WTC11 (cell line): ENCODE measurements at regions not wholly inside any gene's neighbourhood (a gene's known extent, or its start where the extent isn't known, plus 50 kb on each side); places are given as distances from the start of the nearest gene placed in this dataset.

Source experiments
- ATAC-seq: fragments of 200-7000 bp; cut with Tn5 transposase; 2 replicates; pipeline ENCODE4 v1.10.0; 2021; ENCODE audit warnings: mild to moderate bottlenecking, moderate library complexity
- CTCF ChIA-PET: fragments of 300-600 bp; sonication (Branson Sonifier 250); formaldehyde crosslinking; loops from one replicate; lab custom pipeline; 2021; ENCODE audit warnings: antibody characterized with exemption; lab: Charles Lee
- POLR2A ChIA-PET: fragments of 350-600 bp; sonication (Branson Sonifier 250); formaldehyde crosslinking; loops from one replicate; lab custom pipeline; 2021; ENCODE audit warnings: antibody characterized with exemption; lab: Charles Lee
- DNase-seq: peaks from one replicate; pipeline ENCODE4 v3.0.0; 2021; ENCODE audit warnings: low spot score
- H3K27ac Mint-ChIP-seq: 2 replicates; pipeline ENCODE4 v1.8.0; 2021; ENCODE audit warnings: mixed read lengths
- H3K27me3 Mint-ChIP-seq: 2 replicates; pipeline ENCODE4 v1.8.0; 2021; ENCODE audit warnings: low read depth, mild to moderate bottlenecking, moderate library complexity, mixed read lengths
- H3K36me3 Mint-ChIP-seq: 2 replicates; pipeline ENCODE4 v1.8.0; 2021; ENCODE audit warnings: mixed read lengths
- H3K4me1 Mint-ChIP-seq: 2 replicates; pipeline ENCODE4 v1.8.0; 2022; ENCODE audit warnings: mixed read lengths
- H3K4me3 Mint-ChIP-seq: 2 replicates; pipeline ENCODE4 v1.8.0; 2021; ENCODE audit warnings: mild to moderate bottlenecking, moderate library complexity, mixed read lengths
- H3K9me3 Mint-ChIP-seq: 2 replicates; pipeline ENCODE4 v1.8.0; 2021; ENCODE audit warnings: mixed read lengths
- ATF1 ChIP-seq: sonication (generic); formaldehyde crosslinking; IDR thresholded peaks from 2 replicates; pipeline ENCODE4 v1.8.1; 2023; ENCODE audit warnings: mild to moderate bottlenecking, moderate library complexity, missing genetic modification reagents
- CBFB ChIP-seq: sonication (generic); formaldehyde crosslinking; IDR thresholded peaks from 2 replicates; pipeline ENCODE4 v1.8.1; 2022; ENCODE audit warnings: mild to moderate bottlenecking, low read depth, missing genetic modification reagents
- ELF4 ChIP-seq: sonication (generic); formaldehyde crosslinking; IDR thresholded peaks from 2 replicates; pipeline ENCODE4 v1.8.1; 2022; ENCODE audit warnings: low read depth, mild to moderate bottlenecking, moderate library complexity, missing genetic modification reagents
- FOXJ3 ChIP-seq: sonication (generic); formaldehyde crosslinking; IDR thresholded peaks from 2 replicates; pipeline ENCODE4 v1.9.0; 2021; ENCODE audit warnings: missing genetic modification reagents, mild to moderate bottlenecking, borderline replicate concordance
- FOXK1 ChIP-seq: sonication (generic); formaldehyde crosslinking; IDR thresholded peaks from 2 replicates; pipeline ENCODE4 v1.8.0; 2022; ENCODE audit warnings: mild to moderate bottlenecking, moderate library complexity, missing genetic modification reagents
- NR2C2 ChIP-seq: sonication (generic); formaldehyde crosslinking; IDR thresholded peaks from 2 replicates; pipeline ENCODE4 v1.8.0; 2022; ENCODE audit warnings: mild to moderate bottlenecking, missing genetic modification reagents
- OVOL2 ChIP-seq: fragments of 250-450 bp; sonication (Bioruptor Pico); IDR thresholded peaks from 2 replicates; pipeline ENCODE4 v1.9.0; 2021; ENCODE audit warnings: mild to moderate bottlenecking, borderline replicate concordance
- ZBTB21 ChIP-seq: sonication (generic); formaldehyde crosslinking; IDR thresholded peaks from 2 replicates; pipeline ENCODE4 v1.8.1; 2023; ENCODE audit warnings: mild to moderate bottlenecking, missing genetic modification reagents, borderline replicate concordance
- ZNF232 ChIP-seq: sonication (generic); formaldehyde crosslinking; IDR thresholded peaks from 2 replicates; pipeline ENCODE4 v1.8.0; 2022; ENCODE audit warnings: mild to moderate bottlenecking, missing genetic modification reagents
- ZNF263 ChIP-seq: sonication (generic); formaldehyde crosslinking; IDR thresholded peaks from 2 replicates; pipeline ENCODE4 v1.8.1; 2022; ENCODE audit warnings: low read depth, mild to moderate bottlenecking, moderate library complexity, missing genetic modification reagents
- ZNF423 ChIP-seq: fragments of 250-450 bp; sonication (Bioruptor Pico); IDR thresholded peaks from 2 replicates; pipeline ENCODE4 v2.1.2; 2022; ENCODE audit warnings: mild to moderate bottlenecking, moderate library complexity
- TF ChIP-seq, protein P1 (sequence below): sonication (generic); formaldehyde crosslinking; IDR thresholded peaks from 2 replicates; pipeline ENCODE4 v1.8.0; 2023; ENCODE audit warnings: mild to moderate bottlenecking, missing genetic modification reagents
- TF ChIP-seq, protein P2 (sequence below): sonication (generic); formaldehyde crosslinking; IDR thresholded peaks from 2 replicates; pipeline ENCODE4 v1.8.1; 2022; ENCODE audit warnings: low read depth, mild to moderate bottlenecking, moderate library complexity, missing genetic modification reagents, borderline replicate concordance
- TF ChIP-seq, protein P3 (sequence below): fragments of 200-600 bp; IDR thresholded peaks from 2 replicates; pipeline ENCODE4 v1.8.0; 2022; ENCODE audit warnings: antibody characterized with exemption
- TF ChIP-seq, protein P4 (sequence below): fragments of 250-450 bp; sonication (Bioruptor Pico); IDR thresholded peaks from 2 replicates; pipeline ENCODE4 v1.8.0; 2021; ENCODE audit warnings: mild to moderate bottlenecking
- TF ChIP-seq, protein P5 (sequence below): fragments of 250-450 bp; sonication (Bioruptor Pico); IDR thresholded peaks from 2 replicates; pipeline ENCODE4 v1.9.0; 2021; ENCODE audit warnings: mild to moderate bottlenecking
- TF ChIP-seq, protein P6 (sequence below): sonication (generic); formaldehyde crosslinking; IDR thresholded peaks from 2 replicates; pipeline ENCODE4 v1.8.1; 2023; ENCODE audit warnings: mild to moderate bottlenecking, missing genetic modification reagents, moderate library complexity
- TF ChIP-seq, protein P7 (sequence below): sonication (generic); formaldehyde crosslinking; IDR thresholded peaks from 2 replicates; pipeline ENCODE4 v1.8.0; 2023; ENCODE audit warnings: missing genetic modification reagents

DNA sequence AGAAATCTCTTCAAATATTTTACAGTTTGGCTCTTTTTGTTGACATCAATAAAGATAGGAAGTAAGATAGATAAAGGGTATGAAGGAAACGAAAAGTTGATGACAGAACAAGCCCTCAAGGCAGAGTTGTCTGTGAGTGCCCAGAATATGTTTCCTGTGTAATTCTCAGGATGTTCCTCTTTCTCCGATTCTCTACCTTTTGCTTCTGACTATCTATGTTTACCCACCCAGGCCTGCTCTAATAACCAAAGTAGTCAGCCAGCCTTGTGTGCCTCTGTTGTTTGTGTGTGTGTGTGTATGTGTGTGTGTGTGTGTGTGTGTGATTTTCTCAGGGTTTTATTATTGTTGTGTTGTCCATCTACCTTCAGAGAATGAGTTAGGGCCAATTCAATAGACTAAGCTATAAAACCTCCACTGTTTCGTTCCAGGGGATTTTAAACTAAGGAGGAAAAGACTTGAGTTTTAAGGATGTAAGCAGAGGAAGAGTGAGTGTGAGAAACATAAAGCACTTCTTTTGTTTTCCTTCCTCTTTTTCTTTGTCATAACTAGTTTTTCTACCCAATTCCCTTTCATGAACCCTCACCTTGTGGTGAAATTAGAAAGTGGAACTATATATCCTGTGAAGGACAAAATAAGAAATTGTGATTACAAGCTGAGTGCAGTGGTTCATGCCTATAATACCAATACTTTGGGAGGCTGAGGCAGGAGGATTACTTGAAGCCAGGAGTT is 627.4 kb upstream of the NR5A2 start:
- H3K4me1 Mint-ChIP-seq, result peaks cover 30% of the 10 kb centered on the region
- H3K4me3 Mint-ChIP-seq, result no peak overlapping the region
- H3K27ac Mint-ChIP-seq, result no peak overlapping the region
- peaks cover 2% of the 10 kb centered on the region; the same call in 1 of the 2 replicates for H3K27me3 Mint-ChIP-seq
- DNase-seq, result no peak
- H3K9me3 Mint-ChIP-seq, result peaks cover 4% of the 10 kb centered on the region; the same call in 1 of the 2 replicates
- H3K36me3 Mint-ChIP-seq, result no peaks in the 10 kb centered on the region
- no peak for TF ChIP-seq ELF4 (CRISPR knock-in tag)
- TF ChIP-seq CBFB, result no peak
- no peak for TF ChIP-seq ZBTB21 (CRISPR knock-in tag)
- TF ChIP-seq ATF1 (CRISPR knock-in tag), result no peak
- no peak for TF ChIP-seq FOXK1 (CRISPR knock-in tag)
- TF ChIP-seq, protein P1, sequence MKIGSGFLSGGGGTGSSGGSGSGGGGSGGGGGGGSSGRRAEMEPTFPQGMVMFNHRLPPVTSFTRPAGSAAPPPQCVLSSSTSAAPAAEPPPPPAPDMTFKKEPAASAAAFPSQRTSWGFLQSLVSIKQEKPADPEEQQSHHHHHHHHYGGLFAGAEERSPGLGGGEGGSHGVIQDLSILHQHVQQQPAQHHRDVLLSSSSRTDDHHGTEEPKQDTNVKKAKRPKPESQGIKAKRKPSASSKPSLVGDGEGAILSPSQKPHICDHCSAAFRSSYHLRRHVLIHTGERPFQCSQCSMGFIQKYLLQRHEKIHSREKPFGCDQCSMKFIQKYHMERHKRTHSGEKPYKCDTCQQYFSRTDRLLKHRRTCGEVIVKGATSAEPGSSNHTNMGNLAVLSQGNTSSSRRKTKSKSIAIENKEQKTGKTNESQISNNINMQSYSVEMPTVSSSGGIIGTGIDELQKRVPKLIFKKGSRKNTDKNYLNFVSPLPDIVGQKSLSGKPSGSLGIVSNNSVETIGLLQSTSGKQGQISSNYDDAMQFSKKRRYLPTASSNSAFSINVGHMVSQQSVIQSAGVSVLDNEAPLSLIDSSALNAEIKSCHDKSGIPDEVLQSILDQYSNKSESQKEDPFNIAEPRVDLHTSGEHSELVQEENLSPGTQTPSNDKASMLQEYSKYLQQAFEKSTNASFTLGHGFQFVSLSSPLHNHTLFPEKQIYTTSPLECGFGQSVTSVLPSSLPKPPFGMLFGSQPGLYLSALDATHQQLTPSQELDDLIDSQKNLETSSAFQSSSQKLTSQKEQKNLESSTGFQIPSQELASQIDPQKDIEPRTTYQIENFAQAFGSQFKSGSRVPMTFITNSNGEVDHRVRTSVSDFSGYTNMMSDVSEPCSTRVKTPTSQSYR (CRISPR knock-in tag), result no peak
- no peak for TF ChIP-seq NR2C2 (CRISPR knock-in tag)
- TF ChIP-seq, protein P2, sequence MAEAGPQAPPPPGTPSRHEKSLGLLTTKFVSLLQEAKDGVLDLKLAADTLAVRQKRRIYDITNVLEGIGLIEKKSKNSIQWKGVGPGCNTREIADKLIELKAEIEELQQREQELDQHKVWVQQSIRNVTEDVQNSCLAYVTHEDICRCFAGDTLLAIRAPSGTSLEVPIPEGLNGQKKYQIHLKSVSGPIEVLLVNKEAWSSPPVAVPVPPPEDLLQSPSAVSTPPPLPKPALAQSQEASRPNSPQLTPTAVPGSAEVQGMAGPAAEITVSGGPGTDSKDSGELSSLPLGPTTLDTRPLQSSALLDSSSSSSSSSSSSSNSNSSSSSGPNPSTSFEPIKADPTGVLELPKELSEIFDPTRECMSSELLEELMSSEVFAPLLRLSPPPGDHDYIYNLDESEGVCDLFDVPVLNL (CRISPR knock-in tag), result no peak
- TF ChIP-seq OVOL2, result no peak
- no peak for TF ChIP-seq ZNF423
- TF ChIP-seq, protein P3, sequence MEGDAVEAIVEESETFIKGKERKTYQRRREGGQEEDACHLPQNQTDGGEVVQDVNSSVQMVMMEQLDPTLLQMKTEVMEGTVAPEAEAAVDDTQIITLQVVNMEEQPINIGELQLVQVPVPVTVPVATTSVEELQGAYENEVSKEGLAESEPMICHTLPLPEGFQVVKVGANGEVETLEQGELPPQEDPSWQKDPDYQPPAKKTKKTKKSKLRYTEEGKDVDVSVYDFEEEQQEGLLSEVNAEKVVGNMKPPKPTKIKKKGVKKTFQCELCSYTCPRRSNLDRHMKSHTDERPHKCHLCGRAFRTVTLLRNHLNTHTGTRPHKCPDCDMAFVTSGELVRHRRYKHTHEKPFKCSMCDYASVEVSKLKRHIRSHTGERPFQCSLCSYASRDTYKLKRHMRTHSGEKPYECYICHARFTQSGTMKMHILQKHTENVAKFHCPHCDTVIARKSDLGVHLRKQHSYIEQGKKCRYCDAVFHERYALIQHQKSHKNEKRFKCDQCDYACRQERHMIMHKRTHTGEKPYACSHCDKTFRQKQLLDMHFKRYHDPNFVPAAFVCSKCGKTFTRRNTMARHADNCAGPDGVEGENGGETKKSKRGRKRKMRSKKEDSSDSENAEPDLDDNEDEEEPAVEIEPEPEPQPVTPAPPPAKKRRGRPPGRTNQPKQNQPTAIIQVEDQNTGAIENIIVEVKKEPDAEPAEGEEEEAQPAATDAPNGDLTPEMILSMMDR, result no peak
- TF ChIP-seq FOXJ3 (CRISPR knock-in tag), result no peak
- TF ChIP-seq ZNF263 (CRISPR knock-in tag), result no peak
- TF ChIP-seq, protein P4, sequence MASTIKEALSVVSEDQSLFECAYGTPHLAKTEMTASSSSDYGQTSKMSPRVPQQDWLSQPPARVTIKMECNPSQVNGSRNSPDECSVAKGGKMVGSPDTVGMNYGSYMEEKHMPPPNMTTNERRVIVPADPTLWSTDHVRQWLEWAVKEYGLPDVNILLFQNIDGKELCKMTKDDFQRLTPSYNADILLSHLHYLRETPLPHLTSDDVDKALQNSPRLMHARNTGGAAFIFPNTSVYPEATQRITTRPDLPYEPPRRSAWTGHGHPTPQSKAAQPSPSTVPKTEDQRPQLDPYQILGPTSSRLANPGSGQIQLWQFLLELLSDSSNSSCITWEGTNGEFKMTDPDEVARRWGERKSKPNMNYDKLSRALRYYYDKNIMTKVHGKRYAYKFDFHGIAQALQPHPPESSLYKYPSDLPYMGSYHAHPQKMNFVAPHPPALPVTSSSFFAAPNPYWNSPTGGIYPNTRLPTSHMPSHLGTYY, result no peak
- TF ChIP-seq, protein P5, sequence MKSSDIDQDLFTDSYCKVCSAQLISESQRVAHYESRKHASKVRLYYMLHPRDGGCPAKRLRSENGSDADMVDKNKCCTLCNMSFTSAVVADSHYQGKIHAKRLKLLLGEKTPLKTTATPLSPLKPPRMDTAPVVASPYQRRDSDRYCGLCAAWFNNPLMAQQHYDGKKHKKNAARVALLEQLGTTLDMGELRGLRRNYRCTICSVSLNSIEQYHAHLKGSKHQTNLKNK (CRISPR knock-in tag), result no peak
- TF ChIP-seq, protein P6, sequence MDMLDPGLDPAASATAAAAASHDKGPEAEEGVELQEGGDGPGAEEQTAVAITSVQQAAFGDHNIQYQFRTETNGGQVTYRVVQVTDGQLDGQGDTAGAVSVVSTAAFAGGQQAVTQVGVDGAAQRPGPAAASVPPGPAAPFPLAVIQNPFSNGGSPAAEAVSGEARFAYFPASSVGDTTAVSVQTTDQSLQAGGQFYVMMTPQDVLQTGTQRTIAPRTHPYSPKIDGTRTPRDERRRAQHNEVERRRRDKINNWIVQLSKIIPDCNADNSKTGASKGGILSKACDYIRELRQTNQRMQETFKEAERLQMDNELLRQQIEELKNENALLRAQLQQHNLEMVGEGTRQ, result no peak
- TF ChIP-seq, protein P7, sequence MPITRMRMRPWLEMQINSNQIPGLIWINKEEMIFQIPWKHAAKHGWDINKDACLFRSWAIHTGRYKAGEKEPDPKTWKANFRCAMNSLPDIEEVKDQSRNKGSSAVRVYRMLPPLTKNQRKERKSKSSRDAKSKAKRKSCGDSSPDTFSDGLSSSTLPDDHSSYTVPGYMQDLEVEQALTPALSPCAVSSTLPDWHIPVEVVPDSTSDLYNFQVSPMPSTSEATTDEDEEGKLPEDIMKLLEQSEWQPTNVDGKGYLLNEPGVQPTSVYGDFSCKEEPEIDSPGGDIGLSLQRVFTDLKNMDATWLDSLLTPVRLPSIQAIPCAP (CRISPR knock-in tag), result no peak
- TF ChIP-seq ZNF232, result no peak
- TF ChIP-seq, all 79 proteins: peak for 0
- POLR2A ChIA-PET, result no interaction called here
- CTCF ChIA-PET, result no interaction called here
- ATAC-seq, result no peak
